ENCODE measurements at regions not wholly inside any gene's neighbourhood (a gene's known extent, or its start where the extent isn't known, plus 50 kb on each side); places are given as distances from the start of the nearest gene placed in this dataset.
"Not testable (repeated sequence)": the region's sequence is repeated elsewhere in the genome, so short reads cannot be mapped to it uniquely, and the experiment has no call there.

- Mint-ChIP-seq H3K9me3 (no peaks in the 10 kb centered on the region), H3K27ac (no peak overlapping the region), H3K4me1 (peaks cover 14% of the 10 kb centered on the region), H3K27me3 (peaks cover 2% of the 10 kb centered on the region), H3K36me3 (peaks cover 3% of the 10 kb centered on the region), H3K4me3 (no peak overlapping the region)
- POLR2A ChIA-PET = interaction anchor here (0.6 kb wide), 1 partner anchor 260 kb away, joined by 3 read pairs; no protein-coding TSS in a partner anchor
- no peak for ATAC-seq (ENCODE audit: low read depth)
- DNase-seq = no peak
Observed at GRCh38 chr17:64773386-64773835, 111.3 kb upstream of the SMURF2 start.

DNA sequence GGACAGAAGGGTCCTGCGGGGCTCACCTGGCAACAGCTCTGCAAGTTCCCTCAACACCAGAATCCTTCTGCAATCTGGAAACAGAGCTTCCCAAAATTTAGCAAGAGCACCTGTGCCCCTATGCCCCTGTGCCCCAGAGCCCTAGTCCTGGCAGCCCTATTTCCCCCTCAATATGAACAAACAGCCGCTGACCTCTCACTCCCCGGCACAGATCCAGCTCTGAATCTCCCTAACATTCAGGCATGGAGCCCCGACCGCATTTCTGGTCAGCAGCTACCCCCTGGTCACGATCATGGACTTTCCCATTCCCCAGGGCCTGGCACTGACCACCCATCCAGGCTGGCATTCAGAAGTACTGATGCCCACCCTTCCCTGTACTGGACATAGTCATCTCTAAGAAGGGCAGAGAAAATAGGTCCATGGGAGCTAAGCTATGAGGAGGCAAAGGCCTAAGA lies 110.8 kb upstream of the SMURF2 start:
- Mint-ChIP-seq H3K9me3 (no peaks in the 10 kb centered on the region), H3K36me3 (peaks cover 3% of the 10 kb centered on the region), H3K4me3 (no peak overlapping the region), H3K4me1 (peaks cover 13% of the 10 kb centered on the region), H3K27ac (no peak overlapping the region), H3K27me3 (peaks cover 2% of the 10 kb centered on the region)
- DNase-seq (no peak), ATAC-seq (ENCODE audit: low read depth) (no peak)
- POLR2A ChIA-PET = interaction anchor here (0.6 kb wide), 2 partner anchors 261 to 329 kb away, joined by 3 to 4 read pairs; no protein-coding TSS in a partner anchor

- ATAC-seq (ENCODE audit: low read depth) (no peak), DNase-seq (no peak)
- POLR2A ChIA-PET = interaction anchor here (0.6 kb wide), 1 partner anchor 330 kb away, joined by 4 read pairs; no protein-coding TSS in a partner anchor
- H3K27ac Mint-ChIP-seq = no peak overlapping the region
- peaks cover 3% of the 10 kb centered on the region for H3K36me3 Mint-ChIP-seq
- no peaks in the 10 kb centered on the region for H3K9me3 Mint-ChIP-seq
- peaks cover 7% of the 10 kb centered on the region for H3K4me1 Mint-ChIP-seq
- H3K4me3 Mint-ChIP-seq = no peak overlapping the region
- peaks cover 2% of the 10 kb centered on the region for H3K27me3 Mint-ChIP-seq
Observed at GRCh38 chr17:64771980-64772844, 110.1 kb upstream of the SMURF2 start.

DNA sequence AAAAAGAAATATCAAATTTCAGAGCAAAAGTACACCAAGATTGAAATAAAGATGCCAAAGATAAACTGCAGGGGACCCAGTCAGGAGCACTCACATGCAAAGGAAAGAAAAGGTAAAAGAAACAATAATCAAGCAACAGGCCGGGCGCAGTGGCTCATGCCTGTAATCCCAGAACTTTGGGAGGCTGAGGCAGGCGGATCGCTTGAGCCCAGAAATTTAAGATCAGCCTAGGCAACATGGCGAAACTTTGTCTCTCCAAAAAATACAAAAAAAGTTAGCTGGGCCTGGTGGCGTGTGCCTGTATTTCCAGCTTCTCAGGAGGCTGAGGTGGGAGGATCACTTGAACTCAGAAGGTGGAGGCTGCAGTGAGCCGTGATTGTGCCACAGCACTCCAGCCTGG lies 107.6 kb upstream of the SMURF2 start:
- H3K4me3 Mint-ChIP-seq = no peak overlapping the region
- peaks cover 7% of the 10 kb centered on the region for H3K36me3 Mint-ChIP-seq
- no peaks in the 10 kb centered on the region for H3K27me3 Mint-ChIP-seq
- no peaks in the 10 kb centered on the region for H3K9me3 Mint-ChIP-seq
- H3K27ac Mint-ChIP-seq = no peak overlapping the region
- POLR2A ChIA-PET = no interaction called here
- ATAC-seq (ENCODE audit: low read depth) = no peak
- DNase-seq = no peak
- peaks cover 4% of the 10 kb centered on the region for H3K4me1 Mint-ChIP-seq

- POLR2A ChIA-PET = no interaction called here
- ATAC-seq (ENCODE audit: low read depth) (no peak), DNase-seq (no peak)
- H3K27me3 Mint-ChIP-seq = no peaks in the 10 kb centered on the region
- no peak overlapping the region for H3K27ac Mint-ChIP-seq
- no peak overlapping the region for H3K4me3 Mint-ChIP-seq
- H3K4me1 Mint-ChIP-seq = peaks cover 4% of the 10 kb centered on the region
- peaks cover 11% of the 10 kb centered on the region for H3K36me3 Mint-ChIP-seq
- H3K9me3 Mint-ChIP-seq = no peaks in the 10 kb centered on the region
Observed at GRCh38 chr17:64767269-64767997, 105.3 kb upstream of the SMURF2 start.

DNA sequence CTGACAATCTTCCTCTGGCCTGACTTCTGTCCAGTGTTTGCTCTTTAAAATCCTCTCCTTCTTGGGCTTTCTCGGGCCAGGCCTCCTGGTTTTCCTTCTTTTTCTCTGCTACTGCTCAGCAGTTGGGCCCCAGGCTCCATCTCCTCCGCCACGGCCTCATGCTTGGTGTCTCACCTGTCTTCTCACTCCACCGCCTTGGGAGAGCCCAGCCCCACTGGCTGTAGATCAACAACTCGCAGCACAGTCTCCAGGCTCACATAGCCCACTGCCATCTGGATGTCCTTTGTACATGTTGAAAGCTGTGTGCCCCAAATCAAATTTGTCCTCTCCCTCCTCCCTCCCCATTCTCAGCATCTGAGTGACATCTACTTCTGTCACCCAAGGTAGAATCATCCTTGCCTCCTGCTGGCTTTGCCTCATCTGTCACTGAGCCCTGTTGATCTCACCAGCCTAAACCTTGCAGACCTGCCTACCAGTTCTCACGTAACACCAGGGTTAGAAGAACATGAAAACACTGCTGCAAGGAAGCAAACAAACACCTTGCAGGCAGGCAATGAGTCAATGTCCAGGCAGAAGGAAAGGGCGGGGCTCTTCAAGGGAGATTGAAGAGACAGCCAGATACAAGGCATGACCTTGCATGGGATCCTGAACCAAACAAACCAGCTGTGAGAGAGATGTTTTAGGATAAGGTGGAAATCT lies 103.2 kb upstream of the SMURF2 start:
- Mint-ChIP-seq H3K36me3 (peaks cover 17% of the 10 kb centered on the region), H3K4me3 (no peak overlapping the region), H3K9me3 (no peaks in the 10 kb centered on the region), H3K27ac (no peak overlapping the region), H3K4me1 (peaks cover 4% of the 10 kb centered on the region), H3K27me3 (no peaks in the 10 kb centered on the region)
- POLR2A ChIA-PET = no interaction called here
- ATAC-seq (ENCODE audit: low read depth) = no peak
- DNase-seq = no peak

DNA sequence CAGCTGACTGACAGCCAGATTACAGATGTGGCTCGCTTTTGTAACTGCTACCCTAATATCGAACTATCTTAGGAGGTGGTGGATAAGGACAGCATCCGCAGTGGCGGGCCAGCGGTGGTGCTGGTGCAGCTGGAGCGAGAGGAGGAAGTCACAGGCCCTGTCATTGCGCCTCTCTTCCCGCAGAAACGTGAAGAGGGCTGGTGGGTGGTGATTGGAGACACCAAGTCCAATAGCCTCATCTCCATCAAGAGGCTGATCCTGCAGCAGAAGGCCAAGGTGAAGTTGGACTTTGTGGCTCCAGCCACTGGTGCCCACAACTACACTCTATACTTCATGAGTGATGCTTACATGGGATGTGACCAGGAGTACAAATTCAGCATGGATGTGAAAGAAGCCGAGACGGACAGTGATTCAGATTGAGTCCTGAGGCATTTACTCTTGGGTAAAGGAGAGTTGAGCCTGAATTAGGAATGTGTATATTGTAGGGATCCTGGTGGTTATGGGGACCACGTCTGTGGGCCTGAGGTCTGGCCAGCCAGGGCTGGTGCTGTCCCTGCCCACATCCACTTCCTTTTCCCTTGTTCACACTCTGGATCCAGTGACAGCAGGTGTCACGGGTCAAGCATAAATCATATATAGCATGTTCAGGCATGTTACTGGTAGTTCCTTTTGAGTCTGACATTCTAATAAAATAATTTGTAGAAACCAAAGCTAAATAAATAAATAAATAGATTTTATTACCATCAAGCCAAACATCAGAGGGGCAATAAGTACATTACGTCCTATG lies 89.0 kb upstream of the SMURF2 start:
- DNase-seq = no peak
- ATAC-seq (ENCODE audit: low read depth) = no peak
- Mint-ChIP-seq H3K36me3 (peaks cover 32% of the 10 kb centered on the region), H3K4me1 (peaks cover 8% of the 10 kb centered on the region), H3K27me3 (no peaks in the 10 kb centered on the region), H3K4me3 (no peak overlapping the region), H3K27ac (no peak overlapping the region), H3K9me3 (no peaks in the 10 kb centered on the region)
- POLR2A ChIA-PET = no interaction called here

DNA sequence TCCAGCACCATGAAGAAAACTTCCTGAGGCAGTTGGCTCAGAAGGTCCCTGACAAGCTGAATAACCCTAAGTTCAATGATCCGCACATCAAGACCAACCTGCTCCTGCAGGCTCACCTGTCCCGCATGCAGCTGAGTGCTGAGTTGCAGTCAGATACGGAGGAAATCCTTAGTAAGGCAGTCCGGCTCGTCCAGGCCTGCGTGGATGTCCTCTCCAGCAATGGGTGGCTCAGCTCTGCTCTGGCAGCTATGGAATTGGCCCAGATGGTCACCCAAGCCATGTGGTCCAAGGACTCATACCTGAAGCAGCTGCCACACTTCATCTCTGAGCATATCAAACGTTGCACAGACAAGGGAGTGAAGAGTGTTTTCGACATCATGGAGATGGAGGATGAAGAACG lies 88.4 kb upstream of the SMURF2 start:
- POLR2A ChIA-PET = no interaction called here
- no peak overlapping the region for H3K4me3 Mint-ChIP-seq
- H3K36me3 Mint-ChIP-seq = peaks cover 29% of the 10 kb centered on the region
- no peaks in the 10 kb centered on the region for H3K9me3 Mint-ChIP-seq
- H3K27me3 Mint-ChIP-seq = no peaks in the 10 kb centered on the region
- peaks cover 8% of the 10 kb centered on the region for H3K4me1 Mint-ChIP-seq
- ATAC-seq (ENCODE audit: low read depth) (no peak), DNase-seq (no peak)
- H3K27ac Mint-ChIP-seq = no peak overlapping the region

- H3K4me3 Mint-ChIP-seq = no peak overlapping the region
- peaks cover 28% of the 10 kb centered on the region for H3K36me3 Mint-ChIP-seq
- no peaks in the 10 kb centered on the region for H3K9me3 Mint-ChIP-seq
- DNase-seq (no peak), ATAC-seq (ENCODE audit: low read depth) (no peak)
- H3K27me3 Mint-ChIP-seq = no peaks in the 10 kb centered on the region
- H3K27ac Mint-ChIP-seq = no peak overlapping the region
- POLR2A ChIA-PET = interaction anchor here (1.6 kb wide), 1 partner anchor 12 kb away, joined by 4 read pairs; no protein-coding TSS in a partner anchor
- peaks cover 8% of the 10 kb centered on the region for H3K4me1 Mint-ChIP-seq
Observed at GRCh38 chr17:64749306-64749705, 87.2 kb upstream of the SMURF2 start.

DNA sequence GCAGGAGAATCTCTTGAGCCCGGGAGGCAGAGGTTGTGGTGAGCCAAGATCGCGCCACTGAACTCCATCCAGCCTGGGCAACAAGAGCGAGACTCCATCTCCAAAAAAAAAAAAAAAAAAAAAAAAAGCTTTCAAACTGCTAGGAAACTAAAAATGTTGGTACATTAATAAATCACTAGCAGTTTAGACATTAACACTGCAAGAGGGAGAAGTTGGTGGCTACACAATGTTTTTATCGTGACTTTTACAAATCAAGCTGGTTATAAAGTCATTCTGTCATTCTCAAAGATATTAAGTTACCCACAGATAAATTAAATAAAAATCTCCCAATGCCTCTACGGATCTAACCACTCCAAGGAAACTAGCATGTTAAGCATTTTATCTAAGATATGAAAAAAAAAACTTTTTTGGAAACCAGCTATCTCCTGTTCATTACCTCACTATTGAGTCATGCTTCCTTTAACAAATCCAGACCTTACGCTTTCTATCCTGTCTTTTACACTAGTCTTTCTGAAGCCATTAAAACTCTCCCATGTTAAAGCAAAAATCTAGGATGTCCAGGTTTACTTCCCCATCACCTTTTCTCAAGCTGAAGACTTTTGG lies 85.9 kb upstream of the SMURF2 start:
- no peak overlapping the region for H3K4me3 Mint-ChIP-seq
- H3K9me3 Mint-ChIP-seq = no peaks in the 10 kb centered on the region
- H3K27me3 Mint-ChIP-seq = no peaks in the 10 kb centered on the region
- H3K4me1 Mint-ChIP-seq = peaks cover 8% of the 10 kb centered on the region
- DNase-seq (no peak), ATAC-seq (ENCODE audit: low read depth) (no peak)
- POLR2A ChIA-PET = interaction anchor here (1.6 kb wide), 1 partner anchor 11 kb away, joined by 4 read pairs; no protein-coding TSS in a partner anchor
- peaks cover 23% of the 10 kb centered on the region for H3K36me3 Mint-ChIP-seq
- no peak overlapping the region for H3K27ac Mint-ChIP-seq

DNA sequence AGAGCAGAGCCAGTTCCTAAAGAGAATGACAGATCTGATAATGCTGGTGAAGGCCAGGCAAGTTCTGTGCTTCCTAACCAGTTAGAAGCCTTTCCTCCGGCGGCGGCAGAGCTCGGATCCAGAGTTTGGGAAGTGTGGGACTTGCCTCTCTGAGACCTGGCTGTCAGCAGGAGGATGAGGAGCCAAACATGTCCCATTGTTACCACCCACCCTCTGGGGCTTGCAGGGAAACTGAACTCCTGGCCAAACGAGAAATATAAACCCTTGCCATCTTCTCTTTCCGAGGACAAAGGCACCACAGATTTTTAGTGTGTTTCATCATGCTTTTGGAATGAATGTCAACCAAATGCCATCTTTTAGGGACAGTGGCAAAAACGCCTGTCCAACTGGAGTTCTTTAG lies 80.2 kb upstream of the SMURF2 start:
- peaks cover 11% of the 10 kb centered on the region for H3K4me1 Mint-ChIP-seq
- H3K9me3 Mint-ChIP-seq = no peaks in the 10 kb centered on the region
- H3K27ac Mint-ChIP-seq = no peak overlapping the region
- POLR2A ChIA-PET = no interaction called here
- DNase-seq (no peak), ATAC-seq (ENCODE audit: low read depth) (no peak)
- H3K27me3 Mint-ChIP-seq = no peaks in the 10 kb centered on the region
- H3K36me3 Mint-ChIP-seq = peaks cover 1% of the 10 kb centered on the region
- H3K4me3 Mint-ChIP-seq = no peak overlapping the region

DNA sequence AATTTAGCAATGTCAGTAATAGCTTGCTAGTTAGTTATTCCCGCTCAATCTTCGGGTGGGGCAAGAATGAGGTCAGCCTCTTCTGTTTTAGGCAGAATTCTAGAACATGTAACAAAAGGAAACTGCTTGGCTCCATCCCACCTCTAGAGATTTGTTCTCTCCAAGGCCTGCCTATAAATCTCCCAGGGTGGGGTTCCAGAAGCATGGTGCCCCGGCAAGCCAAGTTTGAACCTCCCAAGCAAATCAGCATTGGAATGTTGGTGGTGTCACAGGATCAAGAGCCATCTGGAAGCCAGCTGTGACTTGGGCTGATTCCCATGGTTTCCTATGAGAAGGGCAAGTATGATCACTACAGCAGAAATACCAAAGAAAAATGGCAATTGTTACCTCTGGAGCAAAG lies 79.8 kb upstream of the SMURF2 start:
- peaks cover 15% of the 10 kb centered on the region for H3K4me1 Mint-ChIP-seq
- POLR2A ChIA-PET, H3K27me3 Mint-ChIP-seq: not testable (repeated sequence)

More for the DNA sequence above, 79.8 kb upstream of the SMURF2 start:
- not testable (repeated sequence) for DNase-seq; ATAC-seq (ENCODE audit: low read depth); H3K4me3 Mint-ChIP-seq; H3K36me3 Mint-ChIP-seq; H3K27ac Mint-ChIP-seq; H3K9me3 Mint-ChIP-seq

All from activated naive CD8-positive, alpha-beta T cell treated with anti-CD3 and anti-CD28 coated beads, Interleukin-2, amount 10 ng/mL, durations not matched to agents 7 days and 5 days (primary cell).